ENCODE measurements at regions not wholly inside any gene's neighbourhood (a gene's known extent, or its start where the extent isn't known, plus 50 kb on each side); places are given as distances from the start of the nearest gene placed in this dataset.
A peak's percentile ranks its signal among the peaks of the same experiment; 100 is the strongest.

DNA sequence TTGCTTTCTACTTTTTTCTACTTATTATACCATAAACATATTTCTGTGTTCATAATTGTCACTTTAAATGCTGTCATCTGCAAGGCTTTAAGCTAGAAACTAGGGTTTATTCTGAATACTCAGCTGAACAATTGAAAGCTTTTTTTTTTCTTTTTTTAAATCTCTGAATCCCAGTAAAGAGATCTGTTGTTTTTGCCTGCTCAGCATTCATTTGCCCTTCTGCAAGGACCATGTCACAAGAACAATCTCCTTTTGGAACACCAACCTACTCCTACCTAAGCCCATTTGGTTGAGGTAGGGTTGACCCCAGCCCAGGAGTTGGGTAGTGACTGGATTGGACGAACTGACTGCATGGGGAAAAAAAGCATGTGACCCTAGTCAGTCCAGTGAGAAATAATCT, 92.6 kb downstream of the MZT1 start:
- Histone ChIP-seq H3K9me3 (ENCODE audit: low read depth, low read length, poor library complexity, severe bottlenecking) (no peaks in the 10 kb centered on the region), H3K4me1 (ENCODE audit: insufficient read depth, low read length, poor library complexity, severe bottlenecking) (no peaks in the 10 kb centered on the region), H3K4me3 (ENCODE audit: low read depth, low read length, poor library complexity, severe bottlenecking) (no peak overlapping the region), H3K27me3 (replicated peaks; ENCODE audit: insufficient read depth, low read depth, low read length, poor library complexity) (peaks cover 10% of the 10 kb centered on the region), H3K27ac (ENCODE audit: low read depth, low read length, poor library complexity, severe bottlenecking) (no peak overlapping the region), H3K36me3 (ENCODE audit: insufficient read depth, low read length, poor library complexity, severe bottlenecking) (no peaks in the 10 kb centered on the region)
- CTCF ChIA-PET, result no interaction called here
- intact Hi-C loops (cut with micrococcal nuclease; ENCODE audit: unreplicated experiment), result no loop called here
- POLR2A ChIA-PET (ENCODE audit: low non-redundant PET), result no interaction called here
- DNase-seq (ENCODE audit: low spot score), result no peak
- no TSS peak for BruUV-seq (replicated peaks)
- TF ChIP-seq EZH2 (IDR thresholded peaks at IDR 0.05; ENCODE audit: borderline replicate concordance, low read depth, low read length, poor library complexity, severe bottlenecking), result no peak

DNA sequence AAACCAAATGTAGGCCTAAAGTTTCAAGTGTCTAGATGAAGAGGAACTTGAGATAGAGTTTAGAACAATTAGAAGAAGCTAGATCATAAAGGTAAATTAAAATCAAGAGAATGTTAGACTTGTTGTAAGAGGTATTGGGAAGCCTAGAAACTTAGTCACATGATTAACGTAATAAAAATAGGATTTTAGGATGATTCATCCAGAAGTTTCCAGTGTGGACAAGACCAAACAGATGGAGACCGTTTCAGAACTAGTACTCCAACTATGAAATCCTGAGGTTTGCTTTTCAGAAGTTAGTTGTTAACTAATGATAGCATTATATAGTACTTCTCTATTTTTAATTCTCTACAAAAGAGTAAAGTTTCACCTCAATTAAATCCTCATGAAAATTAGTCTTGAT, 104.9 kb downstream of the MZT1 start:
- Histone ChIP-seq H3K27ac (ENCODE audit: low read depth, low read length, poor library complexity, severe bottlenecking) (no peak overlapping the region), H3K4me1 (ENCODE audit: insufficient read depth, low read length, poor library complexity, severe bottlenecking) (no peaks in the 10 kb centered on the region), H3K36me3 (ENCODE audit: insufficient read depth, low read length, poor library complexity, severe bottlenecking) (no peaks in the 10 kb centered on the region), H3K4me3 (ENCODE audit: low read depth, low read length, poor library complexity, severe bottlenecking) (no peak overlapping the region), H3K27me3 (replicated peaks; ENCODE audit: insufficient read depth, low read depth, low read length, poor library complexity) (peaks cover 18% of the 10 kb centered on the region), H3K9me3 (ENCODE audit: low read depth, low read length, poor library complexity, severe bottlenecking) (no peaks in the 10 kb centered on the region)
- no peak for TF ChIP-seq EZH2 (IDR thresholded peaks at IDR 0.05; ENCODE audit: borderline replicate concordance, low read depth, low read length, poor library complexity, severe bottlenecking)
- TF ChIP-seq, protein P1, sequence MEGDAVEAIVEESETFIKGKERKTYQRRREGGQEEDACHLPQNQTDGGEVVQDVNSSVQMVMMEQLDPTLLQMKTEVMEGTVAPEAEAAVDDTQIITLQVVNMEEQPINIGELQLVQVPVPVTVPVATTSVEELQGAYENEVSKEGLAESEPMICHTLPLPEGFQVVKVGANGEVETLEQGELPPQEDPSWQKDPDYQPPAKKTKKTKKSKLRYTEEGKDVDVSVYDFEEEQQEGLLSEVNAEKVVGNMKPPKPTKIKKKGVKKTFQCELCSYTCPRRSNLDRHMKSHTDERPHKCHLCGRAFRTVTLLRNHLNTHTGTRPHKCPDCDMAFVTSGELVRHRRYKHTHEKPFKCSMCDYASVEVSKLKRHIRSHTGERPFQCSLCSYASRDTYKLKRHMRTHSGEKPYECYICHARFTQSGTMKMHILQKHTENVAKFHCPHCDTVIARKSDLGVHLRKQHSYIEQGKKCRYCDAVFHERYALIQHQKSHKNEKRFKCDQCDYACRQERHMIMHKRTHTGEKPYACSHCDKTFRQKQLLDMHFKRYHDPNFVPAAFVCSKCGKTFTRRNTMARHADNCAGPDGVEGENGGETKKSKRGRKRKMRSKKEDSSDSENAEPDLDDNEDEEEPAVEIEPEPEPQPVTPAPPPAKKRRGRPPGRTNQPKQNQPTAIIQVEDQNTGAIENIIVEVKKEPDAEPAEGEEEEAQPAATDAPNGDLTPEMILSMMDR (conservative IDR thresholded peaks at IDR 0.05; ENCODE audit: low read depth, low read length), result no peak
- BruUV-seq (replicated peaks), result no TSS peak
- POLR2A ChIA-PET (ENCODE audit: low non-redundant PET), result no interaction called here
- no peak for DNase-seq (ENCODE audit: low spot score)
- CTCF ChIA-PET, result no interaction called here
- intact Hi-C loops (cut with micrococcal nuclease; ENCODE audit: unreplicated experiment), result no loop called here

DNA sequence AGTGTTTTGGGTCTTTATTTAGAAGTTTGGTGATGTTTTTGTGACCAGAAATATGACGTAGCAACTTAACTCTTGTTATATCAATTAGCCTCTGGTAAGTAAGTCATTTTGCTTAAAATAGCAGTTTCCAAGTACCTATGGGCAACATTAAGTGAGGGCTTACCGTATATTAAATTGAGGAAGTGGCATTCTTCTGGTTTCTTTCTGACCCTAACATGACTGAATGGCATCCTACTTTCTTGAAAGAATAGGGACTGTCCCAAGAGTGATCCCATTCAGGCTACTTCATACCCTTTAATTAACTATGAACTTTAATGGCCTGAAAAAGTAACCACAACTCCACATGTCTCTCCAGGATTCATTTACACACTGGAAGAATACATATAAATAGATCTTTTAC, 106.6 kb downstream of the MZT1 start:
- Histone ChIP-seq H3K27me3 (replicated peaks; ENCODE audit: insufficient read depth, low read depth, low read length, poor library complexity) (peaks cover 18% of the 10 kb centered on the region), H3K4me1 (ENCODE audit: insufficient read depth, low read length, poor library complexity, severe bottlenecking) (no peaks in the 10 kb centered on the region), H3K36me3 (ENCODE audit: insufficient read depth, low read length, poor library complexity, severe bottlenecking) (no peaks in the 10 kb centered on the region), H3K27ac (ENCODE audit: low read depth, low read length, poor library complexity, severe bottlenecking) (no peak overlapping the region), H3K4me3 (ENCODE audit: low read depth, low read length, poor library complexity, severe bottlenecking) (no peak overlapping the region), H3K9me3 (ENCODE audit: low read depth, low read length, poor library complexity, severe bottlenecking) (no peaks in the 10 kb centered on the region)
- TF ChIP-seq EZH2 (IDR thresholded peaks at IDR 0.05; ENCODE audit: borderline replicate concordance, low read depth, low read length, poor library complexity, severe bottlenecking), result no peak
- TF ChIP-seq, protein P1 (conservative IDR thresholded peaks at IDR 0.05; ENCODE audit: low read depth, low read length), result no peak
- POLR2A ChIA-PET (ENCODE audit: low non-redundant PET), result no interaction called here
- CTCF ChIA-PET, result no interaction called here
- DNase-seq (ENCODE audit: low spot score), result no peak
- intact Hi-C loops (cut with micrococcal nuclease; ENCODE audit: unreplicated experiment), result no loop called here
- BruUV-seq (replicated peaks), result no TSS peak

DNA sequence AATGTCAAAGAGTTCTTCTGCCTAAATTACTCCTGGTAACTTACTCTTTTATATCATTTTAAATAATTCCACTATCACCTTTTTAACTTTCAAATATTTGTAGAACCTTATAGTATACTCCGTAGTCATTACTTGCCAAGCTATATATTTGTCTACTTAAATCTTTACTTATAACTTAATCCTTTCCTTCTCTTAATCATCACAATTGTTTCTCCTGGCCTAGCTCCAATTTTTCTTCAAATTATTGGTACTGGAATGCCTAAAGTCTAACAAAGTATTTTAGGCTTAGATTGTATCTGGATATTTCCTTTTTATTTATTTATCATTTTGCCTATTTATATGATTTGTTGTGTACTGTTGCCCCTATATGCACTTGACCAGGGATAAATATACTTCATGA, 109.5 kb downstream of the MZT1 start:
- CTCF ChIA-PET, result no interaction called here
- intact Hi-C loops (cut with micrococcal nuclease; ENCODE audit: unreplicated experiment), result no loop called here
- DNase-seq (ENCODE audit: low spot score), result peak; percentile 1
- peaks cover 15% of the 10 kb centered on the region for H3K27me3 ChIP-seq (replicated peaks; ENCODE audit: insufficient read depth, low read depth, low read length, poor library complexity)
- H3K4me1 ChIP-seq (ENCODE audit: insufficient read depth, low read length, poor library complexity, severe bottlenecking), result no peaks in the 10 kb centered on the region
- H3K9me3 ChIP-seq (ENCODE audit: low read depth, low read length, poor library complexity, severe bottlenecking), result no peaks in the 10 kb centered on the region
- POLR2A ChIA-PET (ENCODE audit: low non-redundant PET), result no interaction called here
- H3K36me3 ChIP-seq (ENCODE audit: insufficient read depth, low read length, poor library complexity, severe bottlenecking), result no peaks in the 10 kb centered on the region
- BruUV-seq (replicated peaks), result no TSS peak
- H3K27ac ChIP-seq (ENCODE audit: low read depth, low read length, poor library complexity, severe bottlenecking), result no peak overlapping the region
- no peak overlapping the region for H3K4me3 ChIP-seq (ENCODE audit: low read depth, low read length, poor library complexity, severe bottlenecking)
- TF ChIP-seq, protein P1 (conservative IDR thresholded peaks at IDR 0.05; ENCODE audit: low read depth, low read length), result no peak
- no peak for TF ChIP-seq EZH2 (IDR thresholded peaks at IDR 0.05; ENCODE audit: borderline replicate concordance, low read depth, low read length, poor library complexity, severe bottlenecking)
